HG03575 (cell line): ENCODE measurements at regions not wholly inside any gene's neighbourhood (a gene's known extent, or its start where the extent isn't known, plus 50 kb on each side); places are given as distances from the start of the nearest gene placed in this dataset.
"Not testable (repeated sequence)": the region's sequence is repeated elsewhere in the genome, so short reads cannot be mapped to it uniquely, and the experiment has no call there.

Experiments
- ATAC-seq: cut with Tn5 transposase; IDR thresholded peaks from one replicate; pipeline ENCODE4 v1.9.1; 2021; ENCODE audit not compliant: unreplicated experiment, insufficient number of reproducible peaks, low FRiP score; ENCODE audit errors: extremely low read depth

DNA sequence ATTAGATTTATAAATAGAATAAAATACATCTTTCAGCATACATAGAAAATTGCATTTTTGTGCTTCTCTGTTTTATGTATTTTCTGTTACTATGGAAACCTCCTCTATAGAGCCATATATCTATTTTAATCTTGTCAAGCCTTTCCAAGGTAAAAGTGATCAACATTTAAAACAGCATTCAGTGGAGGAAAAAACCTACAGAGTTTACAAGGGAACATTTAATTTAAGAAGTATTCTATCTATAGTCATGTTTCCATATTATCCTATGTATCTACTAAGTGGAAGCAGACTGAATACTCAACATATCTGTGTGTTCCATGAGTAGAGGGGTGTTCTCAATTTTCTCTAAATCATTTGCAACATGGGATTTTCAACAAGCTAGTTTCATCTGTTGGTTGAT lies 791.4 kb downstream of the CDH18 start:
- ATAC-seq, result no peak

DNA sequence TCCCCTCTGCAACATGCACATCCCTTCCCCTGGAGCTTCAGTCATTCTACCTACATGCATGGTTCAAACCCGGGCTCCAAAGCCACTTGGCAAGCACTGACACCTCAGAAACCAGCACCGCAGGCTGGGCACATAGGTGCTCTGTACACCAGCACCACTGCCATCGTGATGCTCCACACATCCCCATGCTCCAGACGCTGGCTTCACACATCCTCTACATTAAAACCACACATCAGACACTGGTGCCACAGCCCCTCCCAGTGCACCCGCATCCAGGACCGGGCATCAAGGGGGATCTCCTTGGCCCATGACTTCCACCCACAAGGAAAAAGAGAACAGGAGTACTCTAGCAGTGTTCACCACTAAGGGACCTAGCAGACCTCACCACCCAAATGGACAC lies 787.7 kb downstream of the CDH18 start:
- no peak for ATAC-seq

DNA sequence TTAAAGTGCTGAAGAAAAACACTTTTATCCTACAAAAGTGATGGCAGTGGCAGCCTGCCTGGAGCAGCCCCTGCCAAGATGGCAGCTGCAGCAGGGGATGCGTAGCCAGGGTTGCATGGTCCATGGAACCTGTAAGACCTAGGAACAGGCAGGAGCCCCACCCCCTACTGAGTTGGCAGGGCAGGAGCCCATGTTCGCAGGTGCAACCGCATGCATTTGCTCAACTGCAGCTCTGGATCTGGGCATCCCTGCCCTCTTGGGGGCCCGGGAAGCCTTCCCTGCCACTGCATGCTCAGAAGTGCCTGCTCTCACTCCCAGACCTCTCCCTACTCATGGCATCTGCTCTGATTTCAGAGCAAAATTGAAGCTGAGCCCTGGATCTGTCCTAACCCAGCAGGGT lies 779.6 kb downstream of the CDH18 start:
- ATAC-seq, result no peak

DNA sequence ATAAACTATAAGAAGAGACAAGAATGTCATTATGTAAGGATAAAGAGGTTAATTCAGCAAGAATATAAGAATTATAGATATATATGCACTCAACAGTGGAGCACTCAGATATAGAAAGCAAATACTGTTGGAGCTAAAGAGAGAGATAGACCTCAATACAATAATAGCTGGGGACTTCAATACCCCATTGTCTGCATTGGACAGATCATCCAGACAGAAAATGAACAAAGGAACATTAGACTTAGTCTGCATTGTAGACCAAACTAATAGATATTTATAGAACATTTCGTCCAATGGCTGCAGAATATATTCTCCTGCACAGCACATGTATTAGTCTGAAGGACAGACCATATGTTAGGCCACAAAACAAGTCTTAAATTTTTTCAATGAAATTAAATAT lies 777.1 kb downstream of the CDH18 start:
- no peak for ATAC-seq

DNA sequence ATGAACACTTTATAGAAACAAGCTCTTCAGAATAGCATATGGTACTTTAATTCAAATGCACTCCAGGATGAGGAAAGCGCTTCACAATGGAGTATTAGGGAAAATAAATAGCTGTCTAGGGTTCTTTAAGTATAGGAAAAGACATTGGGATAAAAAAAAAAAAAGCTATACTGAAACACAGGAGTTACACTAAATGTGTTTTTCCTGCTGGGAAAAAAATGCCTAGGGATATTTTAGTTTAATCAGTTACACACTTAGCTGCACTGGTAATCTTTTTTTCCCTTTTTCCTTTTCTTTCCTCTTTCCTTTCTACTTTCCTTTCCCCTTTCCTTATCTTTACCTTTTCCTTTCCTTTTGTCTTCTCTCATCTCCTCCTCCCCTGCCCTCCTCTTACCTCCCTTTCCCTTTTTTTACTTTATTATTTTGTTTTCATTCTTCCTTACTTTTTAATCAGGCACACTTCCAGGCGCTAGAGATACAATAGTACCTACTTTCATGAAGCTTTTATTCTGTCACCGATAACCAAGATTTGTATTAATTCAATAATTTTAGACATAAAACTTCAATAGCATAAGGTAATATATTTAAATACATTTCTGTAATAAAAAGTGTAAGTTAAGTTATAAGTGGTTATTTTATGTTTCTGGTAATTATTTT lies 758.7 kb downstream of the CDH18 start:
- ATAC-seq, result no peak

DNA sequence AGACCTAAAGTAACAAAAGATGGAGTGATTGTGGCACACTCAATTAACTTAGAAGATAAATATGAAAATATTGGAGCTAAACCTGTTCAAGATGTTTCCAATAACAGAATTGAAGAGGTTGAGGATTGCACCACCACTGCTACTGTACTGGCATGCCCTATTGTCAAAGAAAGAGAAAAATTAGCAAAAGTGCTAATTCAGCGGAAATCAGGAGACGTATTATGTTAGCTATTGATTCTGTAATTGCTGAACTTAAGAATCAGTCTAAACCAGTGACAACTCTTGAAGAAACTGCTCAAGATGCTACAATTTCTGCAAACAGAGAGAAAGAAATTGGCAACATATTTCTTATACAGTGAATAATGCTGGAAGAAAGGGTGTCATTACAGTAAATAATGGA lies 754.4 kb downstream of the CDH18 start:
- ATAC-seq, result no peak

DNA sequence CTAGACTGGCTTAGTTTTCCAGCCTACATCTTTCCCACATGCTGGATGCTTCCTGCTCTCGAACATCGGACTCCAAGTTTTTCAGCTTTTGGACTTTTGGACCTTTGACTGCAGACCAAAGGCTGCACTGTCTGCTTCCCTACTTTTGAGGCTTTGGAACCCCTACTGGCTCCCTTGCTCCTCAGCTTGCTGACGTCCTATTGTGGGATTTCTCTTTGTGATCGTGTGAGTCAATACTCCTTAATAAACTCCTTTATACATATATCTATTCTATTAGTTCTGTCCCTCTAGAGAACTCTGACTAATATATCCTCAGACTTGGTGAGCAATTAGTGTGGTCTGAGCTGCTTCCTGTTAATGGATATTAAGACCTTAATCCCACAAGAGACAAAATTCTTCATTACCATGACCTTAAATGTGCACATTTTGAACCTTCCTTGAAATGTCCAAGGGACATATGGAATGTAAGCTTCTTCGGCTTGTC lies 752.9 kb downstream of the CDH18 start:
- ATAC-seq, result no peak

DNA sequence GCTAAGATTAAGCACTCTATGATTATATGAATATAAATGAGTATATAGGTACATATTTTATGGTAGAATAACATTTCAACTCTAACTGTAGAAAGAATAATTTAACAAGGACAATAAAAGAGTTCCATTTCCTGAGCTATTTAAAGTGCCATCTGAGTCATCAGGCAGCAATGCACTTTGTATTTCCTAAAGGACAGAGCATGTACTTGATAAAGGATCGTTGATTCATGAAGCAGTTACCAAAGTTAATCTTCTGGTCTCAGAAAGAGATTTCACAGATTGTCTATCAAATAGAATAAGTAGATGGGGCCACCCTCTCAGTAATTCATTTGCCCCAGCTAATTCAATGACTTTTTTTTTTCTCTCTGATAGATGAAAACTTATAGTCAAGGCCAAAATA lies 747.8 kb downstream of the CDH18 start:
- ATAC-seq, result no peak

DNA sequence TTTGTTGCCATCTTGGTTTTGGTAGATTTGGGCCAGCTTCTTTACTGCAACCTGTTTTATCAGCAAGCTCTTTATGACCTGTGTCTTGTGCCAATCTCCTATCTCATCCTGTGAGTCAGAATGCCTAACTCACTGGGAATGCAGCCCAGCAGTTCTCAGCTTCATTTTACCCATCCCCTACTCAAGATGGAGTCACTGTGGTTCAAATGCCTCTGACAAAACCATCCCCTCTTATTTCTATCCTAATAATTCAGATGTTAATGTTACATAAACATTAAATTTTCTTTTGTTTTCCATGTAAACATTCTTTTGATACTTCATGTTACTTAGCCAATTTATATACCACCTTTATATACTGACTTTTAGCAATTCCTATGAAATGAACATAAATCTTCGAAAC lies 746.3 kb downstream of the CDH18 start:
- ATAC-seq, result no peak

DNA sequence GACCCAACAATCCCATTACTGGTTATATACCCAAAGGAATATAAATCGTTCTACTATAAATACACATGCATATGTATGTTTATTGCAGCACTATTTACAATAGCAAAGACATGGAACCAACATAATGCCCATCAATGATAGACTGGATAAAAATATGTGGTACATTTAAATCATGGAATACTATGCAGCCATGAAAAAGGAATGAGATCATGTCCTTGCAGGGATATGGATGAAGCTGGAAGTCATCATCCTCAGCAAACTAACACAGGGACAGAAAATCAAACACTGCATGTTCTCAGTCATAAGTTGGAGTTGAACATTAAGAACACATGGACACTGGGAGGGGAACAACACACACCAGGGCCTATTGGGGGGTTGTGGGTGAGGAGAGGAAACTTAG lies 741.8 kb downstream of the CDH18 start:
- not testable (repeated sequence) for ATAC-seq

DNA sequence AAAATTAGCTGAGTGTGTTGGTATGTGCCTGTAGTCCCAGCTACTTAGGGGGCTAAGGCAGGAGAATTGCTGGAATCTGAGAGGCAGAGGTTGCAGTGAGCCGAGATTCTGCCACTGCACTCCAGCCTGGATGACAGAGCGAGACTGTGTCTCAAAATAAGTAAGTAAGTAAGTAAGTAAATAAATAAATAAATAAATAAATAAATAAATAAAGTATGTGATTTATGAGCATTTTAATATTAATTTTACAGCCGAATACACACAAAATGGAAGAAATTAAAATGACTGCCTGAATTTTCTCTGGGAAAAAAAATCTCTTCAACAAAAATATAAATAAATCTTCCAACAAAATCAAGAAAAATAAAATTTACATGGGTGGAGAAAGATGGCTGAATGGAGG lies 740.7 kb downstream of the CDH18 start:
- no peak for ATAC-seq

DNA sequence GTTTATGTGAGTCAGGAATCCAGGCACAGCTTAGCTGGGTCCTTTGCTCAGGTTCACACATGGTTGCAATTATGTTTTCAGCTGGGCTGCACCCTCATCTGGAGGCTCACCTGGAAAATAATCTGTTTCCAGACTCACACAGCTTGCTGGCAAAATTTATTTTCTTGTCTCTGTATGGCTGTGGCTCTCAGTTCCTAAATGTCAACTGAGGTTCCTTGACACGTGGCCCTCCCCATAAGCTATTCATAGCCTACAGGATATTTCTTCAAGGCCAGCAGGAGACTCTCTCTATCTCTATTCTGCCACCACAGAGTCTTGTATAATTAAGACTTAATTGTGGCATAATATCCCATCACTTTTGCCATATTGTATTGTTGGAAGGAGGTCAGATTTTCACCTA lies 732.0 kb downstream of the CDH18 start:
- no peak for ATAC-seq

DNA sequence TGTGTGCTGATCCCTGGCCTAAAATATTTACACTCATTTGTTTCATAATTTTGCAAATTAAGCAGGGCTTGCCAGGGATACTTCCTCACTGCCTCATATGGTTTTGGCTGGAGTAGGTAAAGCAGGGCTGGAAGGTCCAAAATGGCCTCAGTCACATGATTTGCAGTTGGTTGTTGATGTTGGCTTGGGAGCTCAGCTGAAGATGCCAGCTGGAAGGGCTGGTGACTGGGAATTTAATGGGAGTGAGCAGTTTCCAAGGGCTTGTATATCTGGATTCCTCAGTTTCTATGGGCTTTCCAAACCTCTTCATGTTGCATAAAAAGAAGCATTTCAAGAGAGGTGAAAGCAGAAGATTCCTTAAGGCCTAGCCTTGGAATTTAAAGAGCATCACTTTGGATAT lies 729.3 kb downstream of the CDH18 start:
- ATAC-seq, result no peak

DNA sequence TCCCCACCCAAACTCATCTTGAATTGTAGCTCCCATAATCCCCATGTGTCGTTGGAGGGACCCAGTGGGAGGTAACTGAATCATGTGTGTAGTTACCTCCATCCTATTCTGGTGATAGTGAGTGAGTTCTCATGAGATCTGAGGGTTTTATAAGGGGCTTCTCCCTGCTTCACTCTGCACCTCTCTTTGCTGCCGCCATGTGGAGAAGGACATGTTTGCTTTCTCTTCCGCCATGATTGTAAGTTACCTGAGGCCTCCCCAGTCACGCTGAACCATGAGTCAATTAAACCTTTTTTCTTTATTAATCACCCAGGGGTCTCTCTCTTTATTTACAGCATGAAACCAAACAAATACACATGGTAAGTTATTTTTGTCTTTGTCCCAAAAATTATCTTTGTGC lies 726.1 kb downstream of the CDH18 start:
- ATAC-seq, result no peak

DNA sequence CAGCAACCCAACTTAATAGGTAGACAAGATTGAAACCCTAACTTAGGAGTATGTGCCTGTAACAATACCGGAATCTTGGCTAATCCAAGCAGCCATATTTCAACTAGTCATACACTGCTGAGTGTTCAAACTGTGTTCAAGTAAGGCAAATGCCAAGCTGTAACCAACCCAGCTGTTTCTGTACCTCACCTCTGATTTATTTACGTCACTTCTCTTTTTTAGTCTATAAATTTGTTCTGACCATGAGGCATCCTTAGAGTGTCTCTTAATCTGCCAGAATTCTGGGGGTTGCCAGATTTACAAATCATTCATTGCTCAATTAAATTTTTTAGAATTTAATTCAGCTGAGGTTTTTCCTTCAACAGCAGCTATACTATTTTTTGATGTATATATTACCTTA lies 723.2 kb downstream of the CDH18 start:
- no peak for ATAC-seq

DNA sequence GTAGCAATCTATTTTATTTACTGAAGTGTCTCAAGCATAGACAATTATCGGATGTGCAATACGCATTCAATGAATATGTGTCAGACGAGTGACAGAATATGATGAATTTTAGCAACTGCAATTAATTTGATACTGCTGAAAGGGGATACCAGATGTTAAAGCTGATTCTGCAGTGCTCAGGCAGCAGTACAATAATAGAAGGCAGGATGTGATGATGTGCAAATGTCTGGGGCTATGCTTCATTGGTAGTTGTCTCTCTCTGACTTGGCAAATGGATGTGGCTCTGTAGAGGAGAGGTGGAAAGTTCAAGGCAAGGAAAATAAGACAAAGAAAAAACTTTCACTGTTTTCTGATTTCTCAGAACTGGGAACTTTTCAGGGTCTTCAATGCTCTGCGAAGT lies 721.2 kb downstream of the CDH18 start:
- no peak for ATAC-seq

DNA sequence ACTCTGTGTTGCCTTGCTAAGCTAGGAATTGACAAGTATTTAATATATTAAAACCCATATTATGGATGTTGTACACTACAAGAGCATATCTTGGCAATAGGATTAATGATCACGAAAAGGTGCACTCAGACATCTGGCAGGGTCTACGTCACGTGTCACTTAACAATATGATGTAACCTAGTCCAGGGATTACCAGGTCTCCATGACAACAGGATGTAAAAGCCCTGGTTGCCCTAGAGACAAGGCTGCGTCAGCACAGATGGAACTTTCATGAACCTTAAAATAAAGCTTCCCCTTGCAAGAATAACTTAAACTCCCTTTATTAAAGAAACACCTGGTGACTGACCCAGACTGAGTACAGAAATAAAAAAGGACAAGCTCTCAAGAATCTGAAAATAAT lies 717.8 kb downstream of the CDH18 start:
- ATAC-seq, result no peak

DNA sequence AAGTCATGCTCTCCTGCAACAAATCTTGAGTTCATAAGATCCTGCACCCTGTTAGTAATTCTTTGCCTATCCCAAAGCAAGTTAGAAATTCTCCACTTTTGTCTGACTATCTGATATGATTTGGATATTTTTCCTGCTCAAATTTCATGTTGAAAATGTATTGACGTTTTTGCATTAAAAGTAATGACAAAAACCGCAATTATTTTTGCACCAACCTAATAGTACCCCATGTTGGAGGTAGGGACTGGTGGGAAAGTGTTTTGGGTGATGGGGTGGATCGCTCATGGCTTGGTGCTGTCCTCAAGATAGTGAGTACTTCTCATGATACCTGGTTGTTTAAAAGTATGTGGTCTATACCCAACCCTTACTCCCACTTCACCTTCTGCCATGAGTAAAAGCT lies 713.4 kb downstream of the CDH18 start:
- no peak for ATAC-seq

DNA sequence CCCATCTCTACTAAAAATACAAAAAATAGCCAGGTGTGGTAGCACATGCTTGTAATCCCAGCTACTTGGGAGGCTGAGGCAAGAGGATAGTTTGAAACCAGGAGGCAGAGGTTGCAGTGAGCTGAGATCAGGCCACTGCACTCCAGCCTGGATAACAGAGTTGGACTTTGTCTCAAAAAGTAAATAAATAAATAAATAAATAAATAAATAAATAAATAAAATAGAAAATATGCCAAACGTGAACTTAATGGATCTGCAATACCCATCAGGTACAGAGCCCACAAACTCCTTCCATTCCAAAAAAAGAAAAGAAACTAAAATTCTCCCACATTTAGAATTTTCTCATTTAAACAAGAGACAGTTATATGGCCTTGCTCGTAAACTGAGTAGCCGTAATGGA lies 702.7 kb downstream of the CDH18 start:
- ATAC-seq, result no peak

DNA sequence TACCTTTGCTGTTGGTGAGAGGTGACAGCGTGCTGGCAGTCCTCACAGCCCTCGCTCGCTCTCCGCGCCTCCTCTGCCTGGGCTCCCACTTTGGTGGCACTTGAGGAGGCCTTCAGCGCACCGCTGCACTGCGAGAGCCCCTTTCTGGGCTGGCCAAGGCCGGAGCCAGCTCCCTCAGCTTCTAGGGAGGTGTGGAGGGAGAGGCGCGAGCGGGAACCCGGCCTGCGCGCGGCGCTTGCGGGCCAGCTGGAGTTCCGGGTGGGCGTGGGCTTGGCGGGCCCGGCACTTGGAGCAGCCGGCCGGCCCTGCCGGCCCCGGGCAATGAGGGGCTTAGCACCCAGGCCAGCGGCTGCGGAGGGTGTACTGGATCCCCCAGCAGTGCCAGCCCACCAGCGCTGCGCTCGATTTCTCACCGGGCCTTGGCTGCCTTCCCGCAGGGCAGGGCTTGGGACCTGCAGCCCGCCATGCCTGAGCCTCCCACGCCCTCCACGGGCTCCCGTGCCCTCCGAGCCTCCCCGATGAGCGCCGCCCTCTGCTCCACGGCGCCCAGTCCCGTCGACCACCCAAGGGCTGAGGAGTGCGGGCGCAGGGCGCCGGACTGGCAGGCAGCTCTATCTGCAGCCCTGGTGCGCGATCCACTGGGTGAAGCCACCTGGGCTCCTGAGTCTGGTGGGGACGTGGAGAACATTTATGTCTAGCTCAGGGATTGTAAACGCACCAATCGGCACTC lies 700.3 kb downstream of the CDH18 start:
- not testable (repeated sequence) for ATAC-seq

DNA sequence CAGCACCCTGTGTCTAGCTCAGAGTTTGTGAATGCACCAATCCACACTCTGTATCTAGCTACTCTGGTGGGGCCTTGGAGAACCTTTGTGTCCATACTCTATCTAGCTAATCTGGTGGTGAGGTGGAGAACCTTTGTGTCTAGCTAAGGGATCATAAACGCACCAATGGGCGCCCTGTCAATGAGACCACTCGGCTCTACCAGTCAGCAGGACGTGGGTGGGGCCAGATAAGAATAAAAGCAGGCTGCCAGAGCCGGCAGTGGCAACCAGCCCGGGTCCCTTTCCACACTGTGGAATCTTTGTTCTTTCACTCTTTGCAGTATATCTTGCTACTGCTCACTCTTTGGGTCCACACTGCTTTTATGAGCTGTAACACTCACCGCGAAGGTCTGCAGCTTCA lies 699.7 kb downstream of the CDH18 start:
- ATAC-seq, result not testable (repeated sequence)
